Activated CD4-positive, alpha-beta T cell treated with anti-CD3 and anti-CD28 coated beads for 48 hours (primary cell): ENCODE measurements at regions not wholly inside any gene's neighbourhood (a gene's known extent, or its start where the extent isn't known, plus 50 kb on each side); places are given as distances from the start of the nearest gene placed in this dataset.

ENCODE experiments used
- DNase-seq: peaks from one replicate; pipeline ENCODE4 v3.0.0-alpha.2; 2020

- DNase-seq, result no peak
Measured at GRCh38 chr6:99138445-99138844, 190.7 kb upstream of the FBXL4 start.

DNA sequence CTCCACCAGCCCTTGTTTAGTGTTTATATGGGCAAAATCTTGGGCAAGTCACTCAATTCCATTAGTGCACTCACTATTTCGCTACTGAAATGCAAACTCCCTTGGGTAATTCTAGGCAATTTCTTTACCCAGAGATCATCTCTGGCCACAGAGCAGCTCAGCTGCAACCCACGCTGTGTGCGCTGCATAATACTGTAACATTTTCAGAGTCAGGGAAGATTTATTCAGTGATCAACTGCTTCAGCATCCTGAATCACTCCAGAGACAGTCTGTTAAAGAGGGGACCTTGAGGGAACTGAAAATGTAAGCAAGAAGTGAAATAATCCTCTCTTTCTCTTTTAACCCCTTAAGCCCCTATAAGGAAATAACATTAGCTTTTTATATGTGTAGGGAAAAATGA lies 189.6 kb upstream of the FBXL4 start:
- DNase-seq, result no peak

DNA sequence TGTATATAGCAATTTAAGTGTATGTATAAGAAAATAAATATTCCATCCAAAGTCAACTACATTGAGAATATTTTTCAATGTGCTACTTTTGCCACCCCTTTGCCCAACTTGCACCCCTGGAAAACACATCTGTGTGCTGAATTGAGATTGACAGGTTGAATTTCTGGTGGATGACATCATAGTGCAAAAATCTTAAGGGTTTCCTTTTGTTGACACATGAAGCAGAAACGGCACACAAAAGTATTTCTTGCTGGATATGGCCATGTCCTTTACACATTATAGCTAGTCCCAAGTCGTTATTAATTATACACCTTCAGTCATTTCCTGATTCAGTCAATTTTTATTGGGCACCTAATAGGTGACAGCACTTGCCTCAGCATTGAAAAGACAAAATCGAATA lies 188.7 kb upstream of the FBXL4 start:
- DNase-seq, result no peak

GRCh38 chr6:99132026-99132635 lies 184.4 kb upstream of the FBXL4 start:
- DNase-seq, result no peak

GRCh38 chr6:99130897-99131873 lies 183.4 kb upstream of the FBXL4 start:
- DNase-seq, result no peak

DNA sequence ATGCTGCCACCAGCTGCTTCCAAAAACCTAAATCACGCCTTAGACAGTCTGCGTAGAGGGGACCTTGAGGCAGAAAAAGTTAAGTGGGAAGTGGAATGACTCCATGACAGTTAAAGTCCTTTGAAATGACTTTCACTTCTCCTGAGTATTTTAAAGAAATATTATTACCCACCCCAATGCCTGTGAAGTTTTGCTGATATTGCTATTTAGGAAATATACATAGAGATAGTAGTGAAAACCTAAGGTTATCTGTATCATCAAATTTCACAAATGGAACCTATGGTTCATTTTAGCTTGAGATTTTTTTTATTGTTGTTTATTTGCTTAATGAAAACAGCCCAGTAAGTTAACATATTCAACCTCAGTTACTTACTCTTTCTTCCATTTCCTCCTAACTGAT lies 182.1 kb upstream of the FBXL4 start:
- DNase-seq, result no peak

- no peak for DNase-seq
Measured at GRCh38 chr6:99121748-99122147, 174.0 kb upstream of the FBXL4 start.

GRCh38 chr6:99120641-99121040 lies 172.9 kb upstream of the FBXL4 start:
- no peak for DNase-seq

GRCh38 chr6:99119109-99120031 lies 171.6 kb upstream of the FBXL4 start:
- peak; percentile 14 for DNase-seq

DNA sequence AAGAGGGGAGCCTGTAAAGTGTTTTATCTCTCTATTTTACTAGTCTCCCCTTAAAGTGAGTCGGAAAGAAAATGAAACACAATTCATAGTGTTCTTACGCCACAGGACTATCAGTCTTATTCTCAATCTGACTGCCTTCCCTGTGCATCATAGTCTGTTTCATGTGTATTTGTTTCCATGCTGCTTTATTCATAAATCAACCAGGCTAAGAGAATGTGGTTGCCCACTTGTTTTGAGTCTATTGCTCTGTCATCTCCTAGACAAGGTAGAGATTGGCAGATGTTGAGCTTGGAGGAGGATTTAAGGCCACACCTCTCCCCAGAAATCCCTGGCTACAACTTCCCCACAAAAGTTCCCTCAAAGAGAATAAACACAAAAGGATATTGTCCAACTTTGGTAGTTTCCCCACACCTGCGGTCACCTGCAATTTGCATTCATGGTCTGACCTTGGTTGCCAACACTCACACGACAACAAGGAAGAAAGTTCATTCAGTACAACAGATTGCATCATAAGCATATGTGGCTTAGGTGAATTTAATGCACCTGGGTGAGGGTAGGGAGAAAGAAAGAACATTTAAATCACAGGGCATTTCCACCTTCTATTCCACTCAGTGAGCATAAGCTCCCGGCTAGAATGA lies 167.1 kb upstream of the FBXL4 start:
- DNase-seq, result no peak

DNA sequence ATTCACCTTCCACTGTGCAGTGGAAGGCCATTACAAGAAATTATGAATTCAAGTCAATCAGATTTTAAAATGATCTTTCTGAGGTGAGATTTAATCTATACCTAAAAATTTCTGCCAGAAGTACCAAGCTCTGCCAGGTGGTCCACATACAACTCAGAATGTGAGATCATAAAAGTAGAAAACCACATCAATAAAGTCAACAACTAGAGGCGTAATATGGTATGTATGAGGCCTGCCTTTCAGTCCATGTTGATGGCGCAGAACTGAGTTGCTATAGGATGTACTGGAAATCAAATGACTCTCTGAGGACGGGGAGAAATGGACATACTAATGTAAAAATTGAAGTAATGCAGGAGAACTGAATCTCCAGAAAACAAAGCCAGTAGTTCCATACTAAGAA lies 163.8 kb upstream of the FBXL4 start:
- DNase-seq, result no peak

GRCh38 chr6:99110029-99110428 lies 162.3 kb upstream of the FBXL4 start:
- no peak for DNase-seq

- DNase-seq, result no peak
Measured at GRCh38 chr6:99104218-99104617, 156.5 kb upstream of the FBXL4 start.

GRCh38 chr6:99099243-99099642 lies 151.5 kb upstream of the FBXL4 start:
- no peak for DNase-seq

DNA sequence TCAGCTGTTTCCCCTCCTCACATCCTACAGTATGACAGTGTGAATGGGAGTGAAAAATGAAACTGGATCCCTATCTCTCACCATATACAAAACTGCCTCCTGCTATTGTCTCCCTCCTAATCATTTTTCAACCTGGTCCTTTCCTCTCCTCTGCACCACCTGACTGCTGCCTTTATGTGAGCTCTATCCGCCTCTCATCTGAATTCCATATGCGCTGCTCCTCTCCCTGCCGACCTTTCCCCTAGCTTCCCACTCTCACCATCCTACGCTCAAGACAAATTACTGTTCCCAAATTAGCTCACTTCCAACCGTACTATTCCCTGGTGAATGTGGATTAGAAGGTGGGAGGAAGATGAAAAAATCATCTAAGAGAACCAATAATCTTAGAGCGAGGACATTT lies 148.4 kb upstream of the FBXL4 start:
- no peak for DNase-seq

- DNase-seq, result no peak
Measured at GRCh38 chr6:99093456-99094190, 145.9 kb upstream of the FBXL4 start.

GRCh38 chr6:99092461-99092860 lies 144.7 kb upstream of the FBXL4 start:
- DNase-seq, result no peak

- DNase-seq, result no peak
Measured at GRCh38 chr6:99091985-99092384, 144.2 kb upstream of the FBXL4 start.

DNA sequence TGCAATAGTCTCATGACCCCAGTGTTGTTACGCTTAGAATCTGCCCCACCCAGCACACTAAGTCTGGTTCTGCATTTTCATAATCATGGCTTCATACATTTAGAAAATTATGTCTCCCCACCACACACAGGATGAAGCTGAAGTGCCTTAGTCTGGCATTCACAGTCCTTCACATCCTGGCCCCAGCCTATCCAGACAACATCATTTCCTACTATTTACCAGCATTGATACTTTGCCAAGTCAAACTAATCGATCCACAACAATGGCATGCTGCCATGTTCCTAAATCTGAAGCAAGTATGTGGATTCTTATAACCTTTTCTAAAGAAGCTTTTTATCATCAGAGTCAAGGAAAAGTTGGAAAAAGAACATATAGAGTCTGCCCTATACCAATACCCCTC lies 132.4 kb upstream of the FBXL4 start:
- no peak for DNase-seq

DNA sequence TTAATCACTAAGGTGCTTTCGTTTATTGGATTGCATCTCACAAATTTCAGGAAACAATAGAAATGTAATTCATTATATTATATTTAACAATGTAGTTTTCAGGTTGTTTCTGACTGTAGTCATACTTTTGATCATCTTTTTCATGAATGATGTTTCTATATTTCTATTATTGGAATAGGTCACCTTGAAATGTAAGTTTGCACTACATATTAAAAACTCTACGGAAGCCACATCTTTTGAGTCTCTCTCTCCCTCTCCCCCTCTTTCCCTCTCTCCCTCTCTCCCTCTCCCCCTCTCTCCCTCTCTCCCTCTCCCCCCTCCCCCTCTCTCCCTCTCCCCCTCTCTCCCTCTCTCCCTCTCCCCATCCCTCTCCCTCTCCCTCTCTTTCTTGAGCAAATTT lies 131.3 kb upstream of the FBXL4 start:
- no peak for DNase-seq

GRCh38 chr6:99073223-99073622 lies 125.5 kb upstream of the FBXL4 start:
- DNase-seq, result no peak

DNA sequence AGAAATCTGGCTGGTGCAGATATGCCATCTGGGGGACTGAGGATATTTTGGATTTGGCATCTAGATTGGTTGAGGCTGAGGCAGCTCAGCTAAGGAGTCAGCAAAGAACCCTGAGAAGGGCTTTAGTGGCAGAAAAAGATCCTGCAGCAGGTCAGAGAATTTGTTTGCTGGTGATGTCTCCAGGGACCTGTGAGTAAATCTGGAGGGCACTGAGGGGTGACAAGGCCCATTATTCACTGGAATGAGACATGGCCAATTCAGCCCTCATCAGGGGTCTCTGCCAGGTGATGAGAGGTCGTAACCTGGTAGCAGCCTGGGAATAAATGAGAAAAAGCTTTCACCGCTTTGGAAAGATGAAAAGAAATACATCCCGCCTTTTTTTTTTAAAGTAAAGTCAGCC lies 118.3 kb upstream of the FBXL4 start:
- no peak for DNase-seq
